ENCODE measurements at regions not wholly inside any gene's neighbourhood (a gene's known extent, or its start where the extent isn't known, plus 50 kb on each side); places are given as distances from the start of the nearest gene placed in this dataset.
"Not testable (repeated sequence)": the region's sequence is repeated elsewhere in the genome, so short reads cannot be mapped to it uniquely, and the experiment has no call there.

GRCh38 chr11:8772571-8773519 is 90.3 kb downstream of the RPL27A start:
- DNase-seq: no peak

DNA sequence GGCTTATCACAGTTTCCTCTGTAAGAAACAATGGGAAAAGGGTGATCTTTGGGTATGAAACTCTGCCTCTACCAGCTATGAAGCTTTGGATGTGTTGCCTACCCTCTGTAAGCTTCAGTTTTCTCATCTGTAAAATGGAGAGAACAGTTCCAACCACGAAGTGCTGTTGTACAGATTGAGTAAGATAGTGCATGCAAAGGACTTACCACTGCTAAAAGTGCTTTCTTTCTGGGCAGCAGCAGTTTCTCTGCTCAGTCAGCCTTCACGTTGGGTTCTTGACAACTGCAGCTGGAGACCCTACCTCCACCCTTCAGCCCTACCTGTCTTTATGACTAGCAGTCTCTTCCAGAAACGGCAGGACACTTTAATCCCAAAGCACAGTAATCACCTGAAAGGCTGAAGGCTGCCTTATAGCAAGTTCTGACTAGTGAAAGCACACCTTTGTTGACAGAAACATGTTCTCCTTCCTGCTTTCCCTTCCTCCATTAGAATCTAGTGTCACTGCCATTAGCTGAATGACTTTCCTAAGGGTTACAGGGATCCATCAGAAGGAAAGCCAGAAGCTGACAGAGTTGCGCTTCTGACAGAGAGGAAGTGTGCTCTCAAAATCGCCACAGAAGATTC is 91.4 kb downstream of the RPL27A start:
- no peak for DNase-seq

- not testable (repeated sequence) for DNase-seq
Measured at GRCh38 chr11:8774916-8775315, 92.3 kb downstream of the RPL27A start.

DNA sequence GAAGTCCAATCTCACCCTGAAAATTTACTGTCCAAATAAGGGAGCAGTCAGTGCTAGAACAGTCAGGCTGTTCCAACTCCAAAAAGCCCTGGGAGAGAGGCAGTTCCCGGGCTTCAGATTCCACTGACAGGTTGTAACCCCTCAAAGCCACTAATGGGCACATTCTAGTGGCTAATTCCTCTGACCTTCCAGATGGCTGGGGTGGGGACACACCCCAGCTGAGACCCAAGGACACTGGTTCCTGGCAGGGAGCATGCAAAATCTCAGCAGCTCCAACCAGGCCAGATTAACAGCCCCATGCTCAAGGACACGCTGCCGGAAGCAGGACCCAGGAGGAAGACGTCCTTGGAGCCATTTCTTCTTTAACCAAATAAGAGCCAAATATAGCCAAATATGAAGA is 92.7 kb downstream of the RPL27A start:
- no peak for DNase-seq

GRCh38 chr11:8775734-8776133 is 93.1 kb downstream of the RPL27A start:
- DNase-seq: no peak

DNA sequence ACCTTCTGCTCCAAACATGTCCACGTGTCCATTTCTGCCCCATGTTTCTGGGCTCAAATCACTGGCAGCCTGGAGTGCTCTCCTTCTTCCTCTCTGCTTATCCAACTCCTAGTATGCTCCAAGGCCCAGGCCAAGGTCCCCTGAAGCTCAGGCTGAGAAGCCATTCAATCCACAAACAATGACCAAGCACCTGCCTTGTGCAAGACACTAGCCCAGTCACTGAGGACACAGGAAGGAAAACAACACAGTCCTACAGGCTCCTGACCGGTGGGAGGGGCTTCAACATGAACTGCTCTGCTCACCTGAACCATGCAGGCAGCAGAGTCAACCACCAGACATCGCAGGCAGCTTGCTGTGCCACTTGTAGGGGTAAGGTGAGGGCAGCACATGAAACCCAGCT is 93.6 kb downstream of the RPL27A start:
- DNase-seq: no peak

DNA sequence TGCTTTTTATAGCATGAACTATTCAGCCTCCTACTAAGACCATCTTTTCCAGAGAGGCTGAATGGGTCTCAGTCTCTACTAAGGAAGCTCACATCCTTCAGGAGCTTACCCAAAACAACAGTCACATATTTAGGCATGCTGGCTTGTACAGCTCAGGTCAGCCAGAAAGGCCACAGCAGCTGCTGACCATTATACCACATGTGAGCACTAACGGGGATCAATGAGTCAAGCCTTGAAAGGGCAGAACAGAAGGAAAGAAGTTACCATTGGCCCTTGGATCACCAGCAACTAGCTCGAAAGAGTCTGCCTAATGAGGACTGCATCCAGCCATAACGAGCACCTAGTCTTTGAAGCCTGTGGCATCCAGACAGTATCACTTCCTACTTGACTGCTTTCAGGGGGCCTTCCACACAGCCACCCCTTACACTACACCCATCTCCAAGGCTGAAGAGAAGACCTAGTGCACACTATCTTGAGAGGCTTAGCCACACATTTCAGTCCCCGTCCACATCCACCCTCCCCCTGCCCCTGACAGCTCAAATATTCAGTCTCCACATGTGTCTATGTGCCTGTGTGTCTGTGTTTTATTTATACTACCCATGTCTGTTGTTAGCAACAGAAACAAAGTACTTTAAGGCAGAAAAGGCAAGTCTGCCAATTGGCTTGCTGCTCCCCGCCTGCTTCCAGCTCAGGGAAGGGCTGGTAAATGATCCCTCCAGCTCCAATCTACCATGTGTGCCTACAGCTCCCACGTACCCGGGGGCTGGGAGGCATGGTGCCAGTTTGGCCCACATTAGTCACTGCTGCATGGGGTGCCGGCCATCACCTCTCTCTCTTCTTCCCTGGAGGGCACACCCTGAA is 95.5 kb downstream of the RPL27A start:
- no peak for DNase-seq

- DNase-seq: no peak
Measured at GRCh38 chr11:8779107-8779506, 96.5 kb downstream of the RPL27A start.

- no peak for DNase-seq
Measured at GRCh38 chr11:8779732-8780131, 97.1 kb downstream of the RPL27A start.

- no peak for DNase-seq
Measured at GRCh38 chr11:8784954-8785353, 102.4 kb downstream of the RPL27A start.

DNA sequence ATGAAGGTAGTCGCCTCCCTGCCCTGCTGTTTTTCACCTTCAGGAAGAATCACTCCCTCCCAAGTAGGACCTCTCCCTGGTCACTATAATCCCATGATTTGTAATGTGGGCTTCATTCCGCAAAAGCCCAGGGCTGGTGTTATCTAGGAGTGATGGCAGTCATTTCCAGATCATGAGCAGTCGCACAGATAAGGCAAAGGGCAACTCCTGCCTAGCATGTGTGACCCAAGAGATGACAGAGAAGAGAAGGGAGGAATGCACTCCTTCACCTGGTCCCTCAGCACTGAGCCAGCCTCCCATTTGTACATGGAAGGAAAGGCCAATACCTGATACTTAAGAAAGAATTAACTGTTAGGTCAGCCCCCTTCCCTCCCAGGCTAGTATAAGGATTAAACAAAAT is 102.9 kb downstream of the RPL27A start:
- DNase-seq: no peak

DNA sequence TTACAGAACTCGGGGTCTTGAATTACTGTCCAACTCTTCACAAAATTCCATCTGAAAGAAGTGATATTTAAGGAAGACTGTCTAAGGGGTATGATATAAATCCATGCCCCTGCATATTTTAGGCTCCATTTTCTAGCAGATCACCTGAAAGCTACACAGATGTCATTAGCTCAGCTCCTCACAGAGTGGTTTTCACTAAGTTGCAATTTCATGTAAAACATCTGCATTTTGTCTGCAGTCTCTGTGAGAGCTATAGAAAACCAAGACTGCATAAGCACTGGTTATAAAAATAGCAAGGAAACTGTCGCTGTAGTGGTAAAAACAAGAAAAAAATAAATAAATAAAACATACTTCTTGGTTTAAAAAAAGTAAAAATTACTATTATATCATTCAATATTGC is 103.4 kb downstream of the RPL27A start:
- DNase-seq: no peak

- DNase-seq: no peak
Measured at GRCh38 chr11:8786933-8787332, 104.3 kb downstream of the RPL27A start.

DNA sequence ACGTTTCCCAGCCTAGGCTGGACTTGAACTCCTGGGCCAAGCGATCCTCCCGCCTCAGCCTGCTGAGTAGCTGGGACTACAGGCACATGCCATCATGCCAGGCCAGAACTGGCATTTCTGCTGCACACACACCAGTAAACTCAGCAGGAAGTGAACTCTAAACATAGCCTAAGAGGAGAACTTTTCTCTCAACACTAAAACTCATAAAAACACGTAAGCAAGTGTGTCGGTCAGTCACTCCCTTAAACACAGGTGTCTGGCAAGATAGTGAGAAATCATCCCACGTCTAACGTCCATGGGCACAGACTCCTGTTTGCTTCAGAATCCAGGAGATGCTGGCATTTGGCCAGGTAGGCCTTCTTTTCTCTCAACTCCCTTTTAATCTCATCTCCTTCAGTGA is 104.8 kb downstream of the RPL27A start:
- no peak for DNase-seq

GRCh38 chr11:8788616-8789015 is 106.0 kb downstream of the RPL27A start:
- DNase-seq: no peak

GRCh38 chr11:8789864-8790263 is 107.3 kb downstream of the RPL27A start:
- no peak for DNase-seq

DNA sequence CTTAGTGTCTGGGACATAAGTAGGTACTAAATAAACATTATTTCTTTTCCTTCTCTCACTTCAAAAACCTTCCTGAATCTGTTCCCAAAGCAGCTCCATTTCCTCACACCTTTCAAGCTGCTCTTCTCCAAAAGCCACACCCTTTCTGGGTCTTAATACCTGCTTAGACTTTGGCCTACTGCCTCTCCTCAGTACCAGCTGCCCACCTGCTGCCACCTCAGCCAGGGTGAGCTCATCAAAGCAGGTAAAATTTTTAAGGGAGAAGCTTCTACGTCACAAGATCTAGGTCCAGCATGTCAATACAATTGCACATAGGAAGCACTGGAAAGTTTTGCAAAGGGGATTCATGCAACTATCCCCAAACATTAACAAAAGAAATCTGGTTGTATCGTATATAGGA is 108.4 kb downstream of the RPL27A start:
- DNase-seq: no peak

- DNase-seq: no peak
Measured at GRCh38 chr11:8792710-8793109, 110.1 kb downstream of the RPL27A start.

DNA sequence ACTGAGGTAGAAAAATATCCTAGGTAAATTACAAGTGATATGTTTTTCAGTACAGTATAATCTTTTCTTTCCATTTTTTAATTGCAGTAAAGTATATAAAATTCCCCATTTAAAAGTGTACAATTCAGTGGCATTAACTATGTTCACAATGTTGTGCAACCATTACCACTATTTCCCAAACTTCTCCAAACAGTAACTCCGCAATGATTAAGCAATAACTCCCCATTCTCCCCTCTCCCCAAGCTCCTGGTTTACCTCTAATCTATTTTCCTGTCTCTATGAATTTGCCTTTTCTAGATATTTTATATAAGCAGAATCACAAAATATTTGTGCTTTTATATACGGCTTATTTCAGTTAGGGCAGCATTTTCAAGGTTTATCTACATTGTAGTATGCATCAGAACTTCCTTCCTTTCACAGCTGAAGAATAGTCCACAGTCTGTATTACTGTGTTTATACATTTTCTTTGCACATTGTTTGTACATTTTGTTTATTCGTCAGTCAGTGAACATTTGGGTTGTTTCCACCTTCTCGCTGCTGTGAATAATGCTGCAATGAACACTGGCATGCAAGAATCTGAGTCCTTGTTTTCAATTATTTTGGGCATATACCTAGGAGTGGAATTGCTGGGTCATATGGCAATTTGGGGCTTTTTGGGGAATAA is 110.7 kb downstream of the RPL27A start:
- no peak for DNase-seq

GRCh38 chr11:8794126-8794525 is 111.5 kb downstream of the RPL27A start:
- DNase-seq: no peak

- no peak for DNase-seq
Measured at GRCh38 chr11:8794677-8795103, 112.1 kb downstream of the RPL27A start.

- DNase-seq: no peak
Measured at GRCh38 chr11:8796941-8797340, 114.0 kb upstream of the AKIP1 start.

DNA sequence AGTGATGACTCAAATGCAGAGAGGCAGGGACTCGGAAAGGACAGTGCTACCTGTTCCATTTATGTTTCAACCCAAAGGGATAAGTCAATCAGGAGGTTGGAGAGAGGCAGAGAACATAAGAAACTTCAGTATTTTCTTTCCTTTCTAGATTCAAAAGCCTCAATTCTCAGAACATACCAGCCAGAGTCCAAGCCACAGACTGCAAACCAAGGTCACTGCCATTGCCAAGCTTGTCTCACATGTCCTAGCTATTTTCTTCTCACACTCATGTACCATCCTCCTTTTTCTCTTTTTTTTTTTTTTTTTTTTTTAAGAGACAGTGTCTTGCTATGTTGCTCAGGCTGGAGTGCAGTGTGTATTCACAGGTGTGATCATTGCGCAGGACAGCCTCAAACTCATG is 111.7 kb upstream of the AKIP1 start:
- DNase-seq: no peak
